ENCODE measurements at regions not wholly inside any gene's neighbourhood (a gene's known extent, or its start where the extent isn't known, plus 50 kb on each side); places are given as distances from the start of the nearest gene placed in this dataset.

- no peak for DNase-seq
Observed at GRCh38 chr18:34075963-34076860, 148.5 kb downstream of the NOL4 start.

DNA sequence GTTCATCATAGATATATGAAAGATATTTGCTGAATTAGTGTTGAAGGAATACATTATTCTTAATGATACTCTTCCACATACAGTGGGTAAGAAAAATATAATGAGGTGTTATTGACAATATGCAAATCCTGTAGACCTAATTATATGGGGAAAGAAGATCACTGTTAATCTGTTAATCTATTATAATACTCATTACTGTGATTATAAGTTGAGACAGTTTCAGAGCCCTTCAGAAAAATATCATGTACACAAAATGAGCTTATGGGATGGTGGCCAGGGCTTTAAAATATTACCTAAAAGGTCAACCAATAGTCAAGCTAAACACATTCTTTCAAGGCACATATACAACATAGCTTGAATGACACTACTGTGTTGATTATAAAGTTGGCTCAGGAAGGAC lies 163.5 kb downstream of the NOL4 start:
- peak; percentile 30 for DNase-seq

DNA sequence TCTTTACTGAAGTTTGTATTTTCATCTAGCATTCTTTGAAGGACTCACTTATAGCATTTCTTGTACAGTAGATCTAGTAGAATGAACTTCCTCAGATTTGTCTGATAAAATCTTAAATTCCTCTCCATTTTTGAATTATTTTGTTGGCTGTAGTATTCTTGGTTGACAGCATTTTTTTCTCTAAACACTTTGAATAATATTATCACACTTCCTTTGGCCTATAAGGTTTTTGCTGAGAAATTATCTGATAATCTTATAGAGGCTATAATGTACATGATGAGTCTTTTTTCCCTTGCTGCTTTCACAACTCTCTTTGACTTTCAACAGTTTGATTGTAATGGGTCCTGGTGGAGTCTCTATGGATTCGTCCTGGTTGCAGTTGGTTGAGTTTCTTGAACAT lies 169.5 kb downstream of the NOL4 start:
- DNase-seq, result no peak

- peak; percentile 58 for DNase-seq
Observed at GRCh38 chr18:34050661-34051060, 174.1 kb downstream of the NOL4 start.

- peak; percentile 79 for DNase-seq
Observed at GRCh38 chr18:34049511-34049910, 175.2 kb downstream of the NOL4 start.

- DNase-seq, result peak; percentile 87
Observed at GRCh38 chr18:34048423-34048822, 176.3 kb downstream of the NOL4 start.

- DNase-seq, result peak; percentile 52
Observed at GRCh38 chr18:34042423-34043146, 182.1 kb downstream of the NOL4 start.

GRCh38 chr18:34039611-34040010 lies 185.1 kb downstream of the NOL4 start:
- no peak for DNase-seq

DNA sequence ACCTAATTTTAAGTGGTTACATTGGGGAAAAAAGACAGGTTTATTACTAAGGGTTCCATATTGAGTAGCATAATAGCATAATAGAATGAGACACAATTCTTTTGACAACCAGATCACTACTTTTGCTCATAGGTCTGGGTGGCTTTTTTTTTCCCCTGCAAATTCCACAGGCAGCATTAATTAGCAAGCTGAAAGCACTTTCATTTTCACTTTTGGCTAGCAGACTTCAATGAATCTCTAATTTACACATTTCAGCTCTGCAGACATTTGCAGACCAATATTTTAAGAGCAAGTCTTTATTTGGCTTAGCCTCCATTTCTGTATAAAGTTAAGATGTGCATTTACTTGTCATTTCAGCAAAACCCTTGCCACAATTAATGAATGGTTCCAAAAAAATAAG lies 185.5 kb downstream of the NOL4 start:
- peak; percentile 72 for DNase-seq

DNA sequence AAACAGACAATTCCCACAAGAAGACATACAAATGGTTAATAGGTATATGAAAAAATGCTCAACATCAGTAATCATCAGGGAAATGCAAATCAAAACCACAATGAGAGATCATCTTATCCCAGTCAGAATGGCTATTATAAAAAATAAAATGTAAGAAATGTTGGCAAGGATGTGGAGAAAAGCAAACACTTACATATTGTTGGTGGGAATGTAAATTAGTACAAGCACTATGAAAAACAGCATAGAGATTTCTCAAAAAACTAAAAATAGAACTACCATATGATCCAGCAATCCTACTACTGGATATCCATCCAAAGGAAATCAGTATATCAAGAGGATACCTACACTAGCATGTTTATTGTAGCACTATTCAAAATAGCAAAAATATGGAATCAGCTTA lies 186.6 kb downstream of the NOL4 start:
- DNase-seq, result no peak

- no peak for DNase-seq
Observed at GRCh38 chr18:34033968-34034367, 190.7 kb downstream of the NOL4 start.

DNA sequence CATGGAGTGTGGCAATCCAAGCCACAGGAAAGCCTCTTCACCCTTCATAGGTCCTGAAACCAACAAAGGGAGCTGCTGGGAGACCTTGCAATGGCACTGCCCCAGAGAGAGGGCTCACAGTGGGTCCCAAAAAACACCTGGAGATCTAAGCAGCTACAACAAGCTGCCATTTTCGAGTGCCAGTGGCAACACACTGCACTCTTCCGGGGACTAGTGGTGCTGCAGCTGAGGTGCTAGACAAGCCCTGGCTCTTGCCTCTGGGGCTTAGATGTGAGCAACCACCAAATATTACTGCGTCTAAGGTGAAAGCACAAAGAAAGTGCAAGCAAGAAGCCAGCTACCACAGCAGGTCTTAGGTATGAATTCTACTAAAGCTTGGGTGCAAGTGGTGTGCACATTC lies 192.9 kb downstream of the NOL4 start:
- DNase-seq, result no peak

DNA sequence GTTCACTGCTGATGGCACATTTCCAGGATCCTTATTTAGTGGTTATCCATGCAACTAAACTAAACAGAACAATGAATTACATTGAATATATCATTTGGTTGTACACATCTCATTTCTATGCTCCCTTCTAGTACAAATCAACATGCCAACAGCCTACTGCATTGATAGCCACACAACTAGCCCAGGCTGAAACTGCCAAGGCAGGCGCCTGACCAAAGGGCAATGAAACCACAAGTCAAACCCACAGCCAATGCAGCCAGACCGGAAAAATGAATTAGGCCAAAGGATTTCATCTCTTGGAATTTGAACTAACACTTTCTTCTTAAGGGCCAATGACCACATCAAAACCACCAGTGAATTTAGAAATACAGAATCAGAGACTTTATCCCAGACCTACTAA lies 196.4 kb downstream of the NOL4 start:
- peak; percentile 35 for DNase-seq

DNA sequence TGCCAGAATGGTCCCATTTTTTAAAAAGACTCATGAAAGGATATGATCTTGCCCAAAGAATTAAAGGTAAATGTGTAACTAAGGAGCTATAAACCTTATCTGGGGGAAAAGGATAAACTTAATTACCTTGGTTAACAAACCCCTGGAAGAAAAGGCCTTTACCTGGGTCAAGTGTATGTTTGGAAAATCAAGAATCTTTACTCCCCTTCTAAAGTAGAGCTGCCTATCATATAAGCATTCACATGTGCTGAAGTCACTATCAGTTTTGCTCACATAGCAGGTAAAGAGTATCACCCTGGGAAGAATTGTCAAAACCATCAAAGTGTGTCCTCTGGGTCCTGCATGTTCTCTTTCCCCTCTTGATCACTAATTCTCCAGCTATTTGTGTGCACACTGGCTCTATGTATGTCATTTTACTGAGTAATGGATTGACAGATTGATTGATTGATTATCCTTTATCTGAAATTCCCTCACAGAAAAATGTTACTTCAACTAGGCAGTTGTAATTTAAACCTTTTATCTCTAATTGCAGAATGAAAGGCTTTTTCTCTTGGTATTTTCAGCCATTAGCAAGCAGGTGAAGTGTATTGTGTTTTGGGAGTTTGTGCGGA lies 199.4 kb downstream of the NOL4 start:
- DNase-seq, result no peak

DNA sequence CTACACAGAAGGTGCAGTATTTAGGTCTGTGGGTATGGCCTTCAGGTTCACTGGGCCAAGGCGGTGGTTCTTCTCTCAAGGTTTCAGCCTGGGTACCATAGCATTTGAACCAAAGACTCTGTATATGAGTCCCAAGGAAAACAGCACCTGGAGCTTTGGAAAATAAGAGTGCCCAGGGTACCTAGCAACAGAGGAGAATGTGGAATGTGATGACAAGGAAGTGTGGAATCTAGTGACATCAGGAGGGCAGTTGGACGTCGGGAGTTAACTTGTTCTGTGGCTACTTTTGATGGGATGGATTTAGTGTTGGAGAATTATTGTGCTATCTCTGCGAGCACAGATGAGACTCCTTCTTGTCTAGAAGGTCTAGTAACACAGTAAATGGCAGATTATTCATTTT lies 201.2 kb downstream of the NOL4 start:
- DNase-seq, result peak; percentile 48

GRCh38 chr18:34018336-34018735 lies 206.4 kb downstream of the NOL4 start:
- DNase-seq, result peak; percentile 42

DNA sequence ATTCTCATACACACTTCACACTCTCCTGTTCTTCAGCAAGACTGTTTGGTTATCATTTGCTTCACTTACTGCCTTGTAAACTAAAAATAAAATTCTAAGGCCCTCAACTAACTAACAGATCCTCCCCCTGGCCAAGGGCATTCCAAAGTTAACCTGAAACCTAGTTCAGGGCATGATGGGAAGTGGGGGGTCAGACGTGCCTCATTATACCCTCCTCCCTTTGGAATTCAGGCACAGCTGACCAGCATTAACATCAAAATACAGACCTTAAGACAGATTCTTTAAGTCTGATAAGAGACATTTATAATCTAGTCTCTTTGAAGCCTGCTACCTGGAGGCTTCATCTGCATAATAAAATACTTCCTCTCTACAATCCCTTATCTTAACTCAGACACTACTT lies 221.0 kb downstream of the NOL4 start:
- no peak for DNase-seq

DNA sequence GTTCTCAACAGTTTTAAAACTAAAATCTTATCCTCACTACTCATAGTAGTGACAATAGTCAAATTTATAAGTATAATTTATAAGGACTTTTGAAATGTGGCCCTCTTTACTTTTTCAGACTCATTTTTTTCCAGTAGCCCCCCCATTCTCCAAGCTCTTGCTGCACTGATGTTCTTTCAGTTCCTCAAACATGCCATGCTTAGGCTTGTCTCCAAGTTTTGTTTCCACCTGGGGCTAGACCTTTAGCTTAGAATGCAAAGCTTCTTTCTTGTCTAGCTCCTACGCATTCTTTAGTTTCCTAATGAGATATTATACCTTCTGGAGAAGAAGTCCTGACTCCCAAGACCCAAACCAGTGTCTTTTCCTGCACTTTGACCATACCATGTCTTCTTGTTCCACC lies 222.6 kb downstream of the NOL4 start:
- DNase-seq, result no peak

- no peak for DNase-seq
Observed at GRCh38 chr18:34001376-34001775, 223.3 kb downstream of the NOL4 start.

DNA sequence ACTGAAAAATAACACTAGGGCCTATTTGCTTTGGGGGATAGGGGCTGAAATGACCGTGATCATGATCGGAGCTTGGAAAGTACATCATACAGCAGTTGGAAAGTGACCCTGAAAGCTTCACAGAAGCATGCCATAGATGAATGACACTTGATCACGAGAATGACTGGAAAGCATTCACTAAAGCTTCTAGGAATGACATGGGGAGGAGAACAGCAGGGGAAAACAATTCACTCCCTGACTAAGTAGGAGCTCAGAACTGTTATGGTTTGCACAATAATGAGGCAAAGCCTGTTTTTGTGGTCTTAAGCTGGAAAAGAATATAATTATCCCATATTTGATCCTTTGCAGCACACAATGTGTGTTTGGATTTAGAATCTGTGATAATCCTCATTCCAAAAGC lies 237.5 kb downstream of the NOL4 start:
- DNase-seq, result no peak

- DNase-seq, result no peak
Observed at GRCh38 chr18:33983126-33983525, 241.6 kb downstream of the NOL4 start.

GRCh38 chr18:33960417-33960816 lies 264.3 kb downstream of the NOL4 start:
- peak; percentile 98 for DNase-seq

- peak; percentile 50 for DNase-seq
Observed at GRCh38 chr18:33959609-33960008, 265.1 kb downstream of the NOL4 start.

- DNase-seq, result peak; percentile 88
Observed at GRCh38 chr18:33957707-33958106, 267.0 kb downstream of the NOL4 start.

All from NCI-H69 (cell line).